NCI-H774 (cell line): ENCODE measurements at regions not wholly inside any gene's neighbourhood (a gene's known extent, or its start where the extent isn't known, plus 50 kb on each side); places are given as distances from the start of the nearest gene placed in this dataset.
"Not testable (repeated sequence)": the region's sequence is repeated elsewhere in the genome, so short reads cannot be mapped to it uniquely, and the experiment has no call there.

Source experiments
- DNase-seq: peaks from one replicate; lab custom pipeline; 2025; lab: John Stamatoyannopoulos, UW

GRCh38 chr5:17690473-17690872, 56.2 kb downstream of the TAF11L14 start:
- DNase-seq: no peak

- no peak for DNase-seq
Observed at GRCh38 chr5:17691762-17692161, 57.5 kb downstream of the TAF11L14 start.

GRCh38 chr5:17694371-17694770, 60.1 kb downstream of the TAF11L14 start:
- DNase-seq: no peak

- DNase-seq: no peak
Observed at GRCh38 chr5:17694914-17695313, 60.7 kb downstream of the TAF11L14 start.

- no peak for DNase-seq
Observed at GRCh38 chr5:17696627-17697026, 62.4 kb downstream of the TAF11L14 start.

- DNase-seq: no peak
Observed at GRCh38 chr5:17697671-17698070, 63.4 kb downstream of the TAF11L14 start.

- no peak for DNase-seq
Observed at GRCh38 chr5:17709011-17709710, 74.9 kb downstream of the TAF11L14 start.

- no peak for DNase-seq
Observed at GRCh38 chr5:17713301-17713700, 79.0 kb downstream of the TAF11L14 start.

GRCh38 chr5:17714186-17714585, 79.9 kb downstream of the TAF11L14 start:
- DNase-seq: no peak

GRCh38 chr5:17719592-17719991, 85.3 kb downstream of the TAF11L14 start:
- no peak for DNase-seq

GRCh38 chr5:17720071-17720470, 85.8 kb downstream of the TAF11L14 start:
- DNase-seq: no peak

- no peak for DNase-seq
Observed at GRCh38 chr5:17723876-17724275, 89.6 kb downstream of the TAF11L14 start.

GRCh38 chr5:17727098-17727497, 92.8 kb downstream of the TAF11L14 start:
- DNase-seq: no peak

- DNase-seq: no peak
Observed at GRCh38 chr5:17730421-17730820, 96.2 kb downstream of the TAF11L14 start.

- no peak for DNase-seq
Observed at GRCh38 chr5:17732351-17732923, 98.2 kb downstream of the TAF11L14 start.

- no peak for DNase-seq
Observed at GRCh38 chr5:17734011-17734410, 99.8 kb downstream of the TAF11L14 start.

- no peak for DNase-seq
Observed at GRCh38 chr5:17735761-17736160, 101.5 kb downstream of the TAF11L14 start.

GRCh38 chr5:17737092-17737491, 102.8 kb downstream of the TAF11L14 start:
- no peak for DNase-seq

GRCh38 chr5:17738446-17738845, 104.2 kb downstream of the TAF11L14 start:
- DNase-seq: no peak

GRCh38 chr5:17743580-17744435, 109.5 kb downstream of the TAF11L14 start:
- no peak for DNase-seq

GRCh38 chr5:17748201-17748600, 113.9 kb downstream of the TAF11L14 start:
- DNase-seq: no peak

GRCh38 chr5:17748941-17749340, 114.7 kb downstream of the TAF11L14 start:
- no peak for DNase-seq

GRCh38 chr5:17755406-17755805, 121.1 kb downstream of the TAF11L14 start:
- not testable (repeated sequence) for DNase-seq
